ENCODE measurements at regions not wholly inside any gene's neighbourhood (a gene's known extent, or its start where the extent isn't known, plus 50 kb on each side); places are given as distances from the start of the nearest gene placed in this dataset.

GRCh38 chr3:43909149-43909548 is 218.4 kb downstream of the ABHD5 start:
- no peak overlapping the region for H3K27ac ChIP-seq
- DNase-seq = no peak
- WGBS, 2 donors = 83 to 94% methylated on average over 3 of the region's 3 CpGs
- H3K4me3 ChIP-seq (replicated peaks in 1 of 3) = no peak overlapping the region
- TF ChIP-seq CTCF (IDR thresholded peaks at IDR 0.05) (no peak), POLR2A (IDR thresholded peaks at IDR 0.05) (no peak)
- H3K36me3 ChIP-seq = no peaks in the 10 kb centered on the region
- H3K4me1 ChIP-seq = no peaks in the 10 kb centered on the region
- no peaks in the 10 kb centered on the region for H3K27me3 ChIP-seq
- no peaks in the 10 kb centered on the region for H3K9me3 ChIP-seq
- intact Hi-C loops (cut with DNase I) = no loop called here

- Histone ChIP-seq H3K36me3 (no peaks in the 10 kb centered on the region), H3K9me3 (no peaks in the 10 kb centered on the region), H3K27me3 (no peaks in the 10 kb centered on the region), H3K27ac (no peak overlapping the region), H3K4me1 (no peaks in the 10 kb centered on the region), H3K4me3 (replicated peaks in 1 of 3) (no peak overlapping the region)
- 76 to 85% methylated on average over 2 of the region's 2 CpGs for WGBS, 2 donors
- TF ChIP-seq CTCF (IDR thresholded peaks at IDR 0.05) (no peak), POLR2A (IDR thresholded peaks at IDR 0.05) (no peak)
- intact Hi-C loops (cut with DNase I) = no loop called here
- DNase-seq = no peak
Observed at GRCh38 chr3:43910750-43911149, 220.0 kb downstream of the ABHD5 start.

GRCh38 chr3:43913036-43913948 is 222.6 kb downstream of the ABHD5 start:
- Histone ChIP-seq H3K36me3 (no peaks in the 10 kb centered on the region), H3K27me3 (no peaks in the 10 kb centered on the region), H3K4me3 (replicated peaks in 1 of 3) (no peak overlapping the region), H3K9me3 (no peaks in the 10 kb centered on the region), H3K27ac (no peak overlapping the region), H3K4me1 (no peaks in the 10 kb centered on the region)
- 92 to 94% methylated on average over 8 of the region's 8 CpGs for WGBS, 2 donors
- TF ChIP-seq POLR2A (IDR thresholded peaks at IDR 0.05) = no peak
- no peak for TF ChIP-seq CTCF (IDR thresholded peaks at IDR 0.05)
- DNase-seq = no peak
- intact Hi-C loops (cut with DNase I) = no loop called here

GRCh38 chr3:43914269-43914668 is 223.5 kb downstream of the ABHD5 start:
- intact Hi-C loops (cut with DNase I) = no loop called here
- Histone ChIP-seq H3K4me3 (replicated peaks in 1 of 3) (no peak overlapping the region), H3K27me3 (no peaks in the 10 kb centered on the region), H3K36me3 (no peaks in the 10 kb centered on the region), H3K4me1 (peaks cover 0 to 6% of the 10 kb centered on the region in 2 donors), H3K27ac (no peak overlapping the region), H3K9me3 (no peaks in the 10 kb centered on the region)
- WGBS, 2 donors = 69 to 78% methylated on average over 2 of the region's 2 CpGs
- no peak for TF ChIP-seq CTCF (IDR thresholded peaks at IDR 0.05)
- no peak for TF ChIP-seq POLR2A (IDR thresholded peaks at IDR 0.05)
- no peak for DNase-seq

- Histone ChIP-seq H3K9me3 (no peaks in the 10 kb centered on the region), H3K36me3 (no peaks in the 10 kb centered on the region), H3K27ac (no peak overlapping the region), H3K4me3 (replicated peaks in 1 of 3) (no peak overlapping the region), H3K27me3 (no peaks in the 10 kb centered on the region), H3K4me1 (peaks cover 0 to 6% of the 10 kb centered on the region in 2 donors)
- TF ChIP-seq POLR2A (IDR thresholded peaks at IDR 0.05) (no peak), CTCF (IDR thresholded peaks at IDR 0.05) (no peak)
- DNase-seq = no peak
- WGBS, 2 donors = 49 to 55% methylated on average over 1 of the region's 1 CpG
- intact Hi-C loops (cut with DNase I) = no loop called here
Observed at GRCh38 chr3:43915546-43915945, 224.8 kb downstream of the ABHD5 start.
